Dendritic cell treated with granulocyte-macrophage colony-stimulating factor and Interleukin-4, amounts not matched to agents 40 ng/mL and 50 ng/mL, for 4 days (primary cell): ENCODE measurements at regions not wholly inside any gene's neighbourhood (a gene's known extent, or its start where the extent isn't known, plus 50 kb on each side); places are given as distances from the start of the nearest gene placed in this dataset.

Experiments used
- H3K27ac Mint-ChIP-seq: one replicate; pipeline ENCODE4 v1.8.0; 2022; ENCODE audit warnings: mild to moderate bottlenecking, mixed read lengths
- H3K27me3 Mint-ChIP-seq: one replicate; pipeline ENCODE4 v1.8.0; 2022; ENCODE audit warnings: mild to moderate bottlenecking, mixed read lengths
- H3K36me3 Mint-ChIP-seq: one replicate; pipeline ENCODE4 v1.8.0; 2022; ENCODE audit warnings: low read depth, mixed read lengths
- H3K4me1 Mint-ChIP-seq: one replicate; pipeline ENCODE4 v1.8.0; 2022; ENCODE audit warnings: low read depth, mixed read lengths
- H3K4me3 Mint-ChIP-seq: one replicate; pipeline ENCODE4 v1.8.0; 2022; ENCODE audit warnings: mild to moderate bottlenecking, moderate library complexity, mixed read lengths
- H3K9me3 Mint-ChIP-seq: one replicate; pipeline ENCODE4 v1.8.0; 2022; ENCODE audit warnings: mixed read lengths
- intact Hi-C: fragments of 100-400 bp; cut with micrococcal nuclease; formaldehyde crosslinking; loops from one replicate; pipeline ENCODE4 v1.15.0; 2022

DNA sequence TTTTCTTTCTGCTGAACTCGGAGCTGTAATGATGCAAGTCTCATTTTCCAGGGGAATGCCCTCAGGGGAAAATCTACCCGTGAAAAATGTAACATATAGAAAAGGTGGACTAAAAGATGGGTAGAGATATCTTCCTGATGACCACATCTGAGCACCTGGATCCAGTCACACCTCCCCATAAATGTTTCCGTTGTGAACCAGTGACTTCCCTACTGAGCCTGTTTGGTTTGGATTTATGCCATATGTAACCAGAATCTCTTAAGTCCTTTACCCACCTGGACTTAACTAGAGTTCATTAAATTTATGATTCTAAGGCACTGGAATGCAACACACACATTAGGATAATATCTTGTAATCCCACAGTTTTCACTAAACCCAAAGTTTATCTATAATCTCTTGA is 171.1 kb downstream of the ZNF330 start:
- no peaks in the 10 kb centered on the region for H3K9me3 Mint-ChIP-seq
- no peak overlapping the region for H3K27ac Mint-ChIP-seq
- no peaks in the 10 kb centered on the region for H3K36me3 Mint-ChIP-seq
- H3K4me3 Mint-ChIP-seq, result no peak overlapping the region
- intact Hi-C loops, result no loop called here
- H3K4me1 Mint-ChIP-seq, result no peaks in the 10 kb centered on the region
- peaks cover 2% of the 10 kb centered on the region for H3K27me3 Mint-ChIP-seq

DNA sequence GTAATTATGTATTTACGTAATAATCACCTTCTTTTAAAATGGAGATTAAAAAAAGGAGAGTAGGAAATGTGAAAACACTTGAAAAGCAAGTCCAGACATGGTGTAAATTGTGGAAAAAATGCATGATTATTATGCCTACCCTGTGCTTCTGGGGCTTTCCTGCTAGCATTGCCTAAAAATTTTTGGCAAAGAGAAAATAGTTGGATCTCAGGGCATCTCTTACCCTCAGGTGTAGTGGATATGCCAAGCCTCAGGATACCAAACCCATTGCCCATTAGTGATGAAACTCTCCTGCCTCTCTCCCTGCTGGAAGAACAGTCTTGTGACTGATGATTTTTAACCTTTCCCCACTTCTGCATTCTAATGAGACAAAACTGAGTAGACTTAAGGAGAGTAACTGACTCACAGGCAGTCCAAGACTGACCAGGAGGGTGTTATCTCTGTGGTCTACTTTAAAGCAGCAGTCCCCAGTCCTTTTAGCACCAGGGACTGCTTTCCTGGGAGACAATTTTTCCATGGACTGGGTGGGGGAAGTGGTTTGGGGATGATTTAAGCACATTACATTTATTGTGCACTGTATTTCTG is 174.6 kb downstream of the ZNF330 start:
- intact Hi-C loops, result no loop called here
- Mint-ChIP-seq H3K4me3 (no peak overlapping the region), H3K27me3 (no peaks in the 10 kb centered on the region), H3K9me3 (no peaks in the 10 kb centered on the region), H3K36me3 (no peaks in the 10 kb centered on the region), H3K27ac (no peak overlapping the region), H3K4me1 (no peaks in the 10 kb centered on the region)

- Mint-ChIP-seq H3K27me3 (no peaks in the 10 kb centered on the region), H3K36me3 (no peaks in the 10 kb centered on the region), H3K9me3 (no peaks in the 10 kb centered on the region), H3K4me3 (no peak overlapping the region), H3K4me1 (no peaks in the 10 kb centered on the region), H3K27ac (no peak overlapping the region)
- intact Hi-C loops, result no loop called here
Observed at GRCh38 chr4:141395919-141396318, 175.2 kb downstream of the ZNF330 start.

GRCh38 chr4:141402712-141403111 is 182.0 kb downstream of the ZNF330 start:
- Mint-ChIP-seq H3K9me3 (no peaks in the 10 kb centered on the region), H3K36me3 (no peaks in the 10 kb centered on the region), H3K27me3 (no peaks in the 10 kb centered on the region), H3K4me3 (no peak overlapping the region), H3K4me1 (no peaks in the 10 kb centered on the region), H3K27ac (no peak overlapping the region)
- intact Hi-C loops, result no loop called here

DNA sequence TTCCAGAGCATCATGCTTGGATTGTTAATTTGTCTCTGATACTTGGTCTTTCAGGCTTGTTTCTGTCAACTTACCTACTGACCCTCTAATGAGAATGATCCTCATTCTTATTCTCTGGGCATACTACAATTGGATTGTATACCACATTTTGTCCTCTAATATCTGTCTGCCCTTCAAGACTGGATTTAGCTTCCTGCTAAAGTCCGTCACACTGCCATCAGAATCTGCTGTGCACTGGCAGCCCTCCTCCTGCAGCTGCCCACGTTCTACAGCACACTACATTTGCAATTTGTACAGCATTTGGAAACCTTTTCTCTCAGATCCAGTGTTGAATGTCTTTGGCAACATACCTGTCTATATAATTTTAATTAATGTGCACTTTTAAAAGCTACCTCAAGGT is 183.1 kb downstream of the ZNF330 start:
- H3K27ac Mint-ChIP-seq, result no peak overlapping the region
- intact Hi-C loops, result no loop called here
- H3K9me3 Mint-ChIP-seq, result no peaks in the 10 kb centered on the region
- no peaks in the 10 kb centered on the region for H3K36me3 Mint-ChIP-seq
- no peak overlapping the region for H3K4me3 Mint-ChIP-seq
- H3K4me1 Mint-ChIP-seq, result no peaks in the 10 kb centered on the region
- H3K27me3 Mint-ChIP-seq, result no peaks in the 10 kb centered on the region

GRCh38 chr4:141406237-141406636 is 185.5 kb downstream of the ZNF330 start:
- H3K4me1 Mint-ChIP-seq, result no peaks in the 10 kb centered on the region
- no peaks in the 10 kb centered on the region for H3K27me3 Mint-ChIP-seq
- H3K27ac Mint-ChIP-seq, result no peak overlapping the region
- intact Hi-C loops, result no loop called here
- no peaks in the 10 kb centered on the region for H3K9me3 Mint-ChIP-seq
- no peaks in the 10 kb centered on the region for H3K36me3 Mint-ChIP-seq
- H3K4me3 Mint-ChIP-seq, result no peak overlapping the region

GRCh38 chr4:141409556-141409955 is 188.9 kb downstream of the ZNF330 start:
- no peak overlapping the region for H3K27ac Mint-ChIP-seq
- no peaks in the 10 kb centered on the region for H3K9me3 Mint-ChIP-seq
- H3K36me3 Mint-ChIP-seq, result no peaks in the 10 kb centered on the region
- H3K27me3 Mint-ChIP-seq, result no peaks in the 10 kb centered on the region
- H3K4me3 Mint-ChIP-seq, result no peak overlapping the region
- H3K4me1 Mint-ChIP-seq, result no peaks in the 10 kb centered on the region
- intact Hi-C loops, result no loop called here

GRCh38 chr4:141410839-141411238 is 190.1 kb downstream of the ZNF330 start:
- H3K9me3 Mint-ChIP-seq, result no peaks in the 10 kb centered on the region
- H3K36me3 Mint-ChIP-seq, result no peaks in the 10 kb centered on the region
- H3K27me3 Mint-ChIP-seq, result no peaks in the 10 kb centered on the region
- H3K4me1 Mint-ChIP-seq, result no peaks in the 10 kb centered on the region
- intact Hi-C loops, result no loop called here
- no peak overlapping the region for H3K4me3 Mint-ChIP-seq
- no peak overlapping the region for H3K27ac Mint-ChIP-seq

- intact Hi-C loops, result no loop called here
- Mint-ChIP-seq H3K4me3 (no peak overlapping the region), H3K4me1 (no peaks in the 10 kb centered on the region), H3K9me3 (no peaks in the 10 kb centered on the region), H3K27me3 (no peaks in the 10 kb centered on the region), H3K36me3 (no peaks in the 10 kb centered on the region), H3K27ac (no peak overlapping the region)
Observed at GRCh38 chr4:141411936-141412335, 191.2 kb downstream of the ZNF330 start.

GRCh38 chr4:141413366-141413765 is 192.7 kb downstream of the ZNF330 start:
- Mint-ChIP-seq H3K9me3 (no peaks in the 10 kb centered on the region), H3K4me1 (no peaks in the 10 kb centered on the region), H3K27ac (no peak overlapping the region), H3K27me3 (no peaks in the 10 kb centered on the region), H3K36me3 (no peaks in the 10 kb centered on the region), H3K4me3 (no peak overlapping the region)
- intact Hi-C loops, result no loop called here

- Mint-ChIP-seq H3K9me3 (no peaks in the 10 kb centered on the region), H3K4me1 (no peaks in the 10 kb centered on the region), H3K4me3 (no peak overlapping the region), H3K36me3 (no peaks in the 10 kb centered on the region), H3K27ac (no peak overlapping the region), H3K27me3 (no peaks in the 10 kb centered on the region)
- intact Hi-C loops, result no loop called here
Observed at GRCh38 chr4:141415651-141416050, 195.0 kb downstream of the ZNF330 start.

DNA sequence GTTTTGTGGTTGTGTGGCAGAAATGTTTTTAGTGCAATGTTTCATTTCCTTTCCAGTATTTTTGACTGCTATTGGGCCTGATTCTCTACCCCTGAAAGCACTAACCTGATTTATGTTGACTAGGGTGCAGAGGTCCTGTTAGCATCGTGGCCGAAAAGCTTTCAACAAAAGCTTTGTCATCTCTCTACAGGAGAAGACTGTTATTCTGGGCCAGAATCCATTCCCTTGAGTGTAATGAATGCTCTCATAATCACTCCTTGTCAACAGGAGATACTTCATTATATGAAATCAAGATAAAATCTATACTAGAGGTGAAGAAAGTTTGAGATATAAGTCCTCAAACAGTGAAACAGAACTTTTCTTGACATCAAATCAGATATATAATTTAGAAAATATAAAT is 195.5 kb downstream of the ZNF330 start:
- intact Hi-C loops, result no loop called here

GRCh38 chr4:141416677-141417363 is 196.1 kb downstream of the ZNF330 start:
- no peak overlapping the region for H3K27ac Mint-ChIP-seq
- H3K4me3 Mint-ChIP-seq, result no peak overlapping the region
- no peaks in the 10 kb centered on the region for H3K36me3 Mint-ChIP-seq
- peaks cover 2% of the 10 kb centered on the region for H3K27me3 Mint-ChIP-seq
- H3K4me1 Mint-ChIP-seq, result no peaks in the 10 kb centered on the region
- intact Hi-C loops, result no loop called here
- H3K9me3 Mint-ChIP-seq, result peaks cover 1% of the 10 kb centered on the region

More for the DNA sequence above, 195.5 kb downstream of the ZNF330 start:
- Mint-ChIP-seq H3K4me1 (no peaks in the 10 kb centered on the region), H3K36me3 (no peaks in the 10 kb centered on the region), H3K27ac (no peak overlapping the region), H3K27me3 (peaks cover 2% of the 10 kb centered on the region), H3K9me3 (no peaks in the 10 kb centered on the region), H3K4me3 (no peak overlapping the region)

- intact Hi-C loops, result no loop called here
- Mint-ChIP-seq H3K27ac (no peak overlapping the region), H3K4me3 (no peak overlapping the region), H3K36me3 (no peaks in the 10 kb centered on the region), H3K4me1 (no peaks in the 10 kb centered on the region), H3K9me3 (peaks cover 7% of the 10 kb centered on the region), H3K27me3 (peaks cover 2% of the 10 kb centered on the region)
Observed at GRCh38 chr4:141417387-141417786, 196.7 kb downstream of the ZNF330 start.

- intact Hi-C loops, result no loop called here
- no peak overlapping the region for H3K4me3 Mint-ChIP-seq
- peaks cover 12% of the 10 kb centered on the region for H3K9me3 Mint-ChIP-seq
- peaks cover 2% of the 10 kb centered on the region for H3K27me3 Mint-ChIP-seq
- no peaks in the 10 kb centered on the region for H3K4me1 Mint-ChIP-seq
- H3K27ac Mint-ChIP-seq, result no peak overlapping the region
- no peaks in the 10 kb centered on the region for H3K36me3 Mint-ChIP-seq
Observed at GRCh38 chr4:141425124-141425523, 204.4 kb downstream of the ZNF330 start.
